Duodenal mucosa (tissue), 2 donors: ENCODE measurements at regions not wholly inside any gene's neighbourhood (a gene's known extent, or its start where the extent isn't known, plus 50 kb on each side); places are given as distances from the start of the nearest gene placed in this dataset.

Source experiments
- H3K27ac ChIP-seq: one replicate; pipeline ENCODE4 v1.7.0; 2013; ENCODE audit warnings: low read depth, low read length
- H3K27me3 ChIP-seq, 2 donors: one replicate each; pipeline ENCODE4 v1.7.0; 2013; ENCODE audit warnings: low read length in 2 of 2, control low read depth in 1 of 2; ENCODE audit not compliant: insufficient read depth in 2 of 2, control insufficient read depth in 1 of 2
- H3K36me3 ChIP-seq, 2 donors: one replicate each; pipeline ENCODE4 v1.7.0; 2013; ENCODE audit warnings: low read length in 2 of 2, control low read depth in 1 of 2; ENCODE audit not compliant: insufficient read depth in 2 of 2, control insufficient read depth in 1 of 2
- H3K4me1 ChIP-seq, 2 donors: one replicate each; pipeline ENCODE4 v1.7.0; 2013; ENCODE audit warnings: low read length in 2 of 2, control low read depth in 1 of 2; ENCODE audit not compliant: insufficient read depth in 2 of 2, control insufficient read depth in 1 of 2
- H3K4me3 ChIP-seq, 2 donors: one replicate each; pipeline ENCODE4 v1.7.0; 2013; ENCODE audit warnings: low read length in 2 of 2, low read depth in 1 of 2
- H3K9ac ChIP-seq, 2 donors: one replicate each; pipeline ENCODE4 v1.7.0; 2013; ENCODE audit warnings: low read length in 2 of 2, low read depth in 1 of 2
- H3K9me3 ChIP-seq, 2 donors: one replicate each; pipeline ENCODE4 v1.7.0; 2013; ENCODE audit warnings: low read length in 2 of 2, control low read depth in 1 of 2; ENCODE audit not compliant: control insufficient read depth in 1 of 2

DNA sequence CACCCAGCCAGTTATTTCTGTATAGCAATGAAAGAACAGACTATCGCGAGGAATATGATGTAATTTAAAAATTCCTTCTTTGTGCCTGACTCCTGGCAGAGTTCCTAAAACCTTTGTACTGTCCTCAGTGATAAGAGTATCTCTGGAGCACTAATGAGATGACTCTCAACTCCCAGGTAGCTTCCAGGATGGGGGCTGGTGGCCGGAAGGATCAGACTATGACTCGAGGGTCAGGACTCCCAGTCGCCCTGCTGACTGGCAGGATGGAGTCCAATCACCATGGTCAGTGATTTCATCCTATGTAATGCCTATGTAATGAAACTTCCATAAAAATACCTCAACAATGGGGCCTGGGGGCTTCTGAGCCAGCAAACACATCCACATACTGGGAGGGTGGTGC, 135.1 kb downstream of the SHANK2 start:
- no peaks in the 10 kb centered on the region for H3K9me3 ChIP-seq
- no peak overlapping the region for H3K27ac ChIP-seq

DNA sequence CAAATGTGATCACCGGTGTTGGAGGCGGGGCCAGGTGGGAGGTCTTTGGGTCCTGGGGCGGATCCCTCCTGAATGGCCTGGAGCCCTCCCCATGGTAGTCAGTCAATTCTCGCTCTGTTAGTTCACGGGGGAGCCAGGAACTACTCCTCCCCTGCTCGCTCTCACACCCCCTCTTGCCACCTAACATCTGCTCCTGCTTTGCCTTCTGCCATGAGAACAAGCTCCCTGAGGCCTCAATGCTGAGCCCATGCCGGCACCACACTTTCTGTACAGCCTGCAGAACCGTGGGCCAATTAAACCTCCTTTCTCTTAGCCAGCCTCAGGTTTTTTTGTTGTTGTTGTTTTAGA, 135.7 kb downstream of the SHANK2 start:
- Histone ChIP-seq H3K4me3 (no peak overlapping the region), H3K9me3 (no peaks in the 10 kb centered on the region), H3K27me3 (no peaks in the 10 kb centered on the region), H3K9ac (no peak overlapping the region), H3K4me1 (peaks cover 8 to 22% of the 10 kb centered on the region in 2 donors), H3K27ac (no peak overlapping the region), H3K36me3 (no peaks in the 10 kb centered on the region)

More for the DNA sequence above, 135.1 kb downstream of the SHANK2 start:
- Histone ChIP-seq H3K4me3 (no peak overlapping the region), H3K4me1 (peaks cover 8 to 22% of the 10 kb centered on the region in 2 donors), H3K27me3 (no peaks in the 10 kb centered on the region), H3K36me3 (no peaks in the 10 kb centered on the region), H3K9ac (no peak overlapping the region)

DNA sequence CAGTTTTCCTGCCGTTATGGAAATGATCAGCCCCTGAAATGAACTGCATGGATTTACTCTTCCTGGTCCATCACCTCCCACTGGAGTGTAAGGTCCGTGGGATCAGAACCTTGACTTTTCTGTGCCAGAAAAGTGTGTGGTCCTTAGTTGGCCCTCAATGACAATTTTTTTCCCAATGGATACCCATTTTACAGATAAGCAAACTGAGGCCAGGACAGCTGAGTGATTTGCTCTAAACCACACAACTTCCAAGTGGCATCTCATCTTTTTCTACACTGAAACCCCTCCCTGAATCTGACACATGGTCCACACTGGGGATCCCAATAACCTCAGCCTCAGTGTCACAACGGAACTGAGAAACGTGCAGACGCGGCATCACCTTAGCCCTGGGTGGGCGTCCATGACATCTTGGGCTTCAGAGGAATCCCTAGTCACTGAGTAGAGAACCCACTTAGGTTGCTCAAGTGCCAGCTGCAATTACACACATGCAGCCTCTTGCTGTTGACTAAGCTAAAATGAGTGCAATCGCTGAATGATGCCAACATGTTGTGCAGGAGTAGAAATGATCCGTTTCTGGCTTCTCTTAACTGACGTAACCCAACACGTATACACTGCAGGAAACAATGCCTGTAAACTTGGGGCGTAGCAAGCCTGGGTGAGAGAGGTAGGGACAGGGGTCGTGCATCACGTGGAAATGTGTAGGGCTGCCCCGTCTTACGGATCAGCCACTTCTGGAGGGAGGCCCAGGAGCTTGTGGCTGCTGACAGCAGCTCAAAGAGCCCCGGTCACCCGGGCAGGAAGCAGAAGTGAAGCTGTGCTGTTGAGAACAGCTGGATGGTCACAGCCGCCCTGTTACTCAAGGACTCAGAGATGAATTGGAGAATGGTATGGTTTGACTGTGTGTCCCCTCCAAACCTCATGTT, 136.3 kb downstream of the SHANK2 start:
- Histone ChIP-seq H3K4me1 (peaks cover 8 to 22% of the 10 kb centered on the region in 2 donors), H3K27me3 (no peaks in the 10 kb centered on the region), H3K36me3 (no peaks in the 10 kb centered on the region), H3K9me3 (no peaks in the 10 kb centered on the region), H3K27ac (no peak overlapping the region), H3K4me3 (no peak overlapping the region), H3K9ac (no peak overlapping the region)

DNA sequence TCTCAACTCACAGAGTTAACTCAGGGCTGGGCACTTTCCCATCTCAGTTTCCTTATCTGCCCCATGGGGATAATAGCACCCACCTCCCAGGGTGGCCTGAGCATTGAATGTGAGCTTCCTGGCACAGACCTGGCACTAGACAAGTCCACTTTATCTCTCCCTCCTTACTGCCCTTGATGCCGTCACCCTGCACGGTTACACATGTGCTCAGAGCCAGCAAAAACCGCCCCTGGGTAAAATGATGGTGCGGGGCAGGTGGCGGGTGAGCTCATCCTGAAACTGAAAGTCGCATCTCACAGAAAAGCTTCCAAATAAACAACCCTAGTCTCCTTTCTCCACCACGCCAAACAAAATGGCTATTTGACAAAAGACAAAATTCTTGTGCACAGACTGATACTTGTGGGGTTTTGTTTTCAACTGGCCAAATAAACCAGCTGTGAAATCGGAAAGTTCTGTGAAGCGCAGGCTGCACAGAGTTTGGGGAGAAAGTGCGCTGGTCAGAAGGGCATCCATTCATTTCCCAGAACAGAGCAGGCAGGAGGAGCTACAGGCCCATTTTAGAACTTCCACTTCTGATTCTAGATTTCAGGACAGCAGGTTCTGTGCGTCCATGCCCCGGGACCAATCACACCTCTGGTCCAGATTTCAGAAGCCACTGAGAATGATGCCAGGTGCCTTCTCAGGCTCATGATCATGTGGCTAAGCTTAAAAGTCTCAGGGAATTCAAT, 138.1 kb downstream of the SHANK2 start:
- H3K36me3 ChIP-seq, result peaks cover 3 to 5% of the 10 kb centered on the region in 2 donors

DNA sequence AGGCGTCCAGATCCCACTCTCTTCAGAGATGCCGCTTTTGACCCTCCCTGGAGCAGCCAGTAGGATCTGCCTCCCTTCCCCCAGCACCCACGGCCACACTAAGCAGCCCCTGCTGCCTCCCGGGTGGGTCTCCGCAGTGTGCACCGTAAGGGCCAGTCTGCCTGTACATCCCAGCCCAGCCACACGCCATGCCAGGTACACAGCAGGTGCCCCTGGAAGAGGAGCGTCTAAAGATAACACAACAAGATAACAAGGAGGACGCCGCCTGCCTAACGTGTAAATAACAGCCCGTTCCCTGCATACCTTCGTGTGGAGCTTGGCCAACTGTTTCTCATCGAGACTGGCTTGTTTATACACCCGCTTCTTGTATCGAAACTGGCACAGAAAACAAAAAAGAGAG, 139.4 kb downstream of the SHANK2 start:
- H3K27me3 ChIP-seq, result no peaks in the 10 kb centered on the region

More for the DNA sequence above, 138.1 kb downstream of the SHANK2 start:
- Histone ChIP-seq H3K4me3 (no peak overlapping the region), H3K9me3 (no peaks in the 10 kb centered on the region), H3K4me1 (peaks cover 8 to 22% of the 10 kb centered on the region in 2 donors), H3K27me3 (no peaks in the 10 kb centered on the region), H3K27ac (no peak overlapping the region), H3K9ac (no peak overlapping the region)

DNA sequence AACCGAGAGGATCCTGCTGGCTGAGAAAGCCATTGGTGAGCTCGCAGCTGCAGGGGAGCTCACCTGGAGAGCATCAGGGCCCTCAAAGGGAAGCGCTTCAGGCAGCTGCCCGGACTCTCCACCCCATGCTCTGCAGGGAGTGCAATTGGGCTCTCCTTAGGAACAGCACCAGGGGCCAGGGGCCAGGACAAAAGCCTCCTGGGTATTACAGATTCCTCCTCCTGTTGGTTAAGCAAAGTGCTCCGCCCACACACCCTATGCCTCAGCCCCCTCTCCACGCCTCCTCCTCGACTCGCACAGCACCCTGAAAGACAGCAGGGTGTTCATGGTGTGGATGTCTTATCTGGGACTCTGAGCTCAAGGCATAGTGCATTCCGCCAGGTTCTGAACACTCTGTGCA, 139.9 kb downstream of the SHANK2 start:
- Histone ChIP-seq H3K9me3 (no peaks in the 10 kb centered on the region), H3K27me3 (no peaks in the 10 kb centered on the region), H3K36me3 (peaks cover 7 to 17% of the 10 kb centered on the region in 2 donors), H3K4me1 (peaks cover 8 to 22% of the 10 kb centered on the region in 2 donors), H3K9ac (no peak overlapping the region), H3K27ac (no peak overlapping the region), H3K4me3 (no peak overlapping the region)

More for the DNA sequence above, 139.4 kb downstream of the SHANK2 start:
- Histone ChIP-seq H3K9ac (no peak overlapping the region), H3K4me1 (peaks cover 8 to 22% of the 10 kb centered on the region in 2 donors), H3K27ac (no peak overlapping the region), H3K36me3 (peaks cover 3 to 17% of the 10 kb centered on the region in 2 donors), H3K9me3 (no peaks in the 10 kb centered on the region), H3K4me3 (no peak overlapping the region)

DNA sequence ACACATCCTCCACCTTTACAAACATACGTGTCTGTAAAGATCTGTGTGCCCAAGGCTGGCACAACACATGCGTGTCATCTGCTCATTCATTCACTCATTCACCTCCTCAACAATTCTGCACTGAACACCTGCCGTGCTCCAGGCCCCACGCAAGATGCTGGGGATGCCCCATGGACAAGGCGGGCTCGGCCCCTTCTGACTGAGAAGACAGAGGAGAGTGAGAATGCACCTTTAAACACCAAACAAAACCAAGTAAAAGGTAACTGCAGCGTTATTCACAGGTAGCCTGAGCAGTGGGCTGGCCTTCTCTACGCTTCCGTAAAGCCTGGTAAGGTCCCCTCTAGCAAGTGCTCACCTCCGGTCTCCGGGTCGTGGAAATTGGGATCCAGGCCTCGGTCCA, 142.8 kb downstream of the SHANK2 start:
- Histone ChIP-seq H3K4me1 (peaks cover 8 to 13% of the 10 kb centered on the region in 2 donors), H3K27me3 (no peaks in the 10 kb centered on the region), H3K36me3 (peaks cover 7 to 17% of the 10 kb centered on the region in 2 donors), H3K4me3 (no peak overlapping the region), H3K9me3 (no peaks in the 10 kb centered on the region), H3K27ac (no peak overlapping the region), H3K9ac (no peak overlapping the region)

DNA sequence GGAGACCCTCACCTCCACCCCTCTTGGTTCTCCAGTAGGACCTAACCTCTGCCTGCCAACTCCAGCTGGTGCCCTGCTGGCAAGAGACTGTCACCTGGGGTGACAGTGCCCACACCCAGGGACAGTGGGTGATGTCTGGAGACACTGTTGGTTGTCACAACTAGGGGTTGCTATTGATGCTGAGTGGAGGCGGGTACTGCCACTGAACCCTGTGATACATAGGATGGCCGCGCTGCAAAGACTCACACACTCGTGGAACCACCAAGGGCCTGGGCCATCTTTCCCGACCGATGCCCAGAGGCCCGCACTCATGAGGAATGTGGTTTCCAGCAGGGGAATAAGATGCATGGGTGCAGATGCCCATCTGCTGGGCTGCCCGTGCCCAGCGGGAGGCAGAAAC, 143.2 kb downstream of the SHANK2 start:
- peaks cover 8 to 13% of the 10 kb centered on the region in 2 donors for H3K4me1 ChIP-seq
- no peaks in the 10 kb centered on the region for H3K9me3 ChIP-seq
- no peak overlapping the region for H3K4me3 ChIP-seq
- no peak overlapping the region for H3K9ac ChIP-seq
- no peak overlapping the region for H3K27ac ChIP-seq
- H3K36me3 ChIP-seq, result peaks cover 7 to 19% of the 10 kb centered on the region in 2 donors
- H3K27me3 ChIP-seq, result no peaks in the 10 kb centered on the region

DNA sequence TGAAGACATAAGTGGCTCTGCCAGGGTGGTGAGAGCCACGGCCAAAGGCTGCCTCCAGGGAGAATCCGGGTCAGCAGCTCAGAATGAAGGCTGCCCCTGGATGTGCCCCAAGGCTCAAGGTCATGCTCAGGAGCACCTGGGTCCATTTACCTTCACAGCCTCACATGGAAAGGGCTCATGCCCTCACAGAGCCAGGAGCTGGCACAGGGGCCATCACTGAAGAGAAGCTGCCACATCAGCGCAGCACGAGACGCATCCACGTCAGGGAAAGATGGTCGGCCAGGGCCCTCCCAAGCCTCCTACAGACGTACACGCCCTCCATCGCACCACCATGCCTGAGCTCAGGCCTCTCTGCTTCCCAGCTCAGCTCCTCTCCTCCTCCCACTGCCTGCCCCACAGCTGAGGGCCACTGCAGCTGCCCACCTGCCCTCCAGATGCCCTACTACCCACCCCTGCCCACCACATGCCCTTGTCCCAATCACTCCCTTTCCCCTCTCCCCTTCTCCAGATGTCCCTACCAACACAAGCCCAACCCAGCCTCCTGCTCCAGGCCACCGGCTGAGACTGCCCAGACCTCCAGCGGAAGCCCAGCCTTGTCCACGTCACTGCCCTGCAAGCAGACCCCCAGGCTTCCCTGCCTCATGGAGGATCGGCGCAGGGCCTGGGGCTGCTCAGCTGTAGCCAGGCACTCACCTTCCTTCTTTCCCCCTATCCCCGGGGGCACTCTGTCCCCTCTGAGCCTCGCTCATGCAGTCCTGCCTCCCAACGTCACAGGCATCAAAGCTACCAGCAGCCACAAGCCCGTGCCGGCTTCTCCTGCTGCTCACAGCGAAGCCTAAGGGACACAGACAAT, 144.1 kb downstream of the SHANK2 start:
- Histone ChIP-seq H3K27ac (no peak overlapping the region), H3K27me3 (no peaks in the 10 kb centered on the region)

More for the DNA sequence above, 144.1 kb downstream of the SHANK2 start:
- Histone ChIP-seq H3K9ac (no peak overlapping the region), H3K4me1 (peaks cover 0 to 6% of the 10 kb centered on the region in 2 donors), H3K36me3 (peaks cover 7 to 22% of the 10 kb centered on the region in 2 donors), H3K9me3 (no peaks in the 10 kb centered on the region), H3K4me3 (no peak overlapping the region)
